H9 (cell line): ENCODE measurements at regions not wholly inside any gene's neighbourhood (a gene's known extent, or its start where the extent isn't known, plus 50 kb on each side); places are given as distances from the start of the nearest gene placed in this dataset.

Source experiments
- DNase-seq: peaks from one replicate; pipeline ENCODE4 v3.0.0-alpha.2; 2017
- H2AFZ ChIP-seq: one replicate; pipeline ENCODE4 v1.6.1; 2013; ENCODE audit warnings: mild to moderate bottlenecking, low read length, control low read depth, moderate library complexity
- H2AK5ac ChIP-seq: 2 replicates; pipeline ENCODE4 v1.6.1; 2013; ENCODE audit warnings: low read length, control low read depth, mixed read lengths; ENCODE audit not compliant: insufficient read length
- H2BK120ac ChIP-seq: one replicate; pipeline ENCODE4 v1.6.1; 2013; ENCODE audit warnings: low read depth, mild to moderate bottlenecking, low read length, control low read depth, inconsistent platforms; ENCODE audit not compliant: poor library complexity, severe bottlenecking
- H2BK12ac ChIP-seq: 2 replicates; pipeline ENCODE4 v1.6.1; 2013; ENCODE audit warnings: low read length, control low read depth, mixed read lengths, low read depth; ENCODE audit not compliant: insufficient read length
- H2BK15ac ChIP-seq: 2 replicates; pipeline ENCODE4 v1.6.1; 2013; ENCODE audit warnings: low read depth, low read length, control low read depth
- H2BK20ac ChIP-seq: one replicate; pipeline ENCODE4 v1.6.1; 2013; ENCODE audit warnings: low read depth, mild to moderate bottlenecking, low read length, control low read depth, inconsistent platforms; ENCODE audit not compliant: poor library complexity, severe bottlenecking
- H2BK5ac ChIP-seq: 2 replicates; pipeline ENCODE4 v1.6.1; 2013; ENCODE audit warnings: low read length, control low read depth, mixed read lengths; ENCODE audit not compliant: insufficient read length
- H3K14ac ChIP-seq: 2 replicates; pipeline ENCODE4 v1.6.1; 2013; ENCODE audit warnings: low read length, control low read depth; ENCODE audit not compliant: insufficient read depth
- H3K18ac ChIP-seq: 2 replicates; pipeline ENCODE4 v1.6.1; 2013; ENCODE audit warnings: low read depth, mild to moderate bottlenecking, mixed read lengths, low read length, control low read depth; ENCODE audit not compliant: insufficient read length
- H3K23ac ChIP-seq: 2 replicates; pipeline ENCODE4 v1.6.1; 2013; ENCODE audit warnings: low read length, control low read depth, mixed read lengths, low read depth; ENCODE audit not compliant: insufficient read length
- H3K23me2 ChIP-seq: 2 replicates; pipeline ENCODE4 v1.6.1; 2013; ENCODE audit warnings: low read depth, mild to moderate bottlenecking, mixed read lengths, low read length, control low read depth; ENCODE audit not compliant: insufficient read length, poor library complexity, severe bottlenecking
- H3K27ac ChIP-seq: 2 replicates; pipeline ENCODE4 v1.5.1; 2013; ENCODE audit warnings: low read length, control low read depth, mixed read lengths, low read depth; ENCODE audit not compliant: insufficient read length
- H3K27me3 ChIP-seq: 2 replicates; pipeline ENCODE4 v1.6.1; 2013; ENCODE audit warnings: low read length, control low read depth, inconsistent platforms; ENCODE audit not compliant: insufficient read depth
- H3K4ac ChIP-seq: 2 replicates; pipeline ENCODE4 v1.6.1; 2013; ENCODE audit warnings: low read depth, mild to moderate bottlenecking, control low read depth, inconsistent platforms, low read length, moderate library complexity
- H3K4me1 ChIP-seq: 2 replicates; pipeline ENCODE4 v1.6.1; 2013; ENCODE audit warnings: low read length, control low read depth, inconsistent platforms; ENCODE audit not compliant: insufficient read depth
- H3K4me2 ChIP-seq: 2 replicates; pipeline ENCODE4 v1.6.1; 2013; ENCODE audit warnings: low read length, control low read depth, mixed read lengths; ENCODE audit not compliant: insufficient read length, insufficient read depth
- H3K56ac ChIP-seq: 2 replicates; pipeline ENCODE4 v1.6.1; 2013; ENCODE audit warnings: low read depth, mild to moderate bottlenecking, mixed read lengths, low read length, control low read depth; ENCODE audit not compliant: insufficient read length
- H3K79me1 ChIP-seq: 2 replicates; pipeline ENCODE4 v1.6.1; 2013; ENCODE audit warnings: low read depth, mild to moderate bottlenecking, moderate library complexity, low read length, control low read depth, inconsistent platforms; ENCODE audit not compliant: insufficient read depth, poor library complexity, severe bottlenecking
- H3K79me2 ChIP-seq: 2 replicates; pipeline ENCODE4 v1.6.1; 2013; ENCODE audit warnings: low read length, control low read depth, inconsistent platforms; ENCODE audit not compliant: insufficient read depth
- H3K9ac ChIP-seq: 2 replicates; pipeline ENCODE4 v1.6.1; 2013; ENCODE audit warnings: low read length, control low read depth, mixed read lengths; ENCODE audit not compliant: insufficient read length; ENCODE audit errors: extremely low read depth
- H3K9me3 ChIP-seq: one replicate; pipeline ENCODE4 v1.6.1; 2013; ENCODE audit warnings: low read depth, low read length, inconsistent platforms; ENCODE audit not compliant: control insufficient read depth
- H3T11ph ChIP-seq: one replicate; pipeline ENCODE4 v1.6.1; 2013; ENCODE audit warnings: mild to moderate bottlenecking, low read length, control low read depth, inconsistent platforms
- H4K20me1 ChIP-seq: one replicate; pipeline ENCODE4 v1.6.1; 2013; ENCODE audit not compliant: control insufficient read depth, insufficient read length, insufficient read depth
- H4K5ac ChIP-seq: 2 replicates; pipeline ENCODE4 v1.6.1; 2013; ENCODE audit warnings: low read depth, mild to moderate bottlenecking, mixed read lengths, low read length, control low read depth; ENCODE audit not compliant: insufficient read length
- H4K8ac ChIP-seq: replicated peaks from 2 replicates; pipeline ENCODE4 v1.6.1; 2013; ENCODE audit warnings: low read length, control low read depth, mixed read lengths, low read depth; ENCODE audit not compliant: insufficient read length
- H4K91ac ChIP-seq: 2 replicates; pipeline ENCODE4 v1.6.1; 2013; ENCODE audit warnings: low read depth, mild to moderate bottlenecking, moderate library complexity, mixed read lengths, low read length, control low read depth; ENCODE audit not compliant: insufficient read length
- H3K27ac Mint-ChIP-seq, 3 experiments: 2 replicates in 2 of 3; 3 replicates in 1 of 3; pipeline ENCODE4 v1.8.0; 2020 to 2021; ENCODE audit warnings: mixed read lengths in 3 of 3, mild to moderate bottlenecking in 1 of 3, moderate library complexity in 1 of 3
- H3K27me3 Mint-ChIP-seq: 2 replicates; pipeline ENCODE4 v1.8.0; 2021; ENCODE audit warnings: low read depth, mild to moderate bottlenecking, moderate library complexity, mixed read lengths
- H3K36me3 Mint-ChIP-seq, 3 experiments: 2 replicates in 2 of 3; 3 replicates in 1 of 3; pipeline ENCODE4 v1.8.0; 2020 to 2021; ENCODE audit warnings: low read depth in 3 of 3, mixed read lengths in 3 of 3; ENCODE audit not compliant: insufficient read depth in 1 of 3
- H3K4me1 Mint-ChIP-seq, 2 experiments: 2 replicates each; pipeline ENCODE4 v1.8.0; 2020; ENCODE audit warnings: mixed read lengths in 2 of 2
- H3K4me3 Mint-ChIP-seq, 2 experiments: 2 replicates in 1 of 2; 3 replicates in 1 of 2; pipeline ENCODE4 v1.8.0; 2020 to 2021; ENCODE audit warnings: mild to moderate bottlenecking in 2 of 2, mixed read lengths in 2 of 2, moderate library complexity in 1 of 2
- H3K9me3 Mint-ChIP-seq, 2 experiments: 2 replicates in 1 of 2; 3 replicates in 1 of 2; pipeline ENCODE4 v1.8.0; 2020; ENCODE audit warnings: mild to moderate bottlenecking in 2 of 2, mixed read lengths in 2 of 2, moderate library complexity in 1 of 2
- CTCF ChIP-seq: fragments of 200-600 bp; sonication (generic); conservative IDR thresholded peaks from 3 replicates; pipeline ENCODE4 v1.8.0; 2021; ENCODE audit warnings: antibody characterized with exemption, mild to moderate bottlenecking
- WGBS: extraction: QIAGEN DNeasy Blood & Tissue Kit; methylation state at CpG from one replicate; pipeline ENCODE4 v1.1.7; 2013; ENCODE audit warnings: missing lambda C conversion rate, low lambda C conversion rate, mixed read lengths; ENCODE audit not compliant: insufficient read length; ENCODE audit errors: extremely low coverage; 5-methylcytosine and 5-hydroxymethylcytosine counted together

GRCh38 chr11:90344546-90344945 lies 121.7 kb upstream of the CHORDC1 start:
- no peak overlapping the region for H2BK12ac ChIP-seq
- H2AFZ ChIP-seq: no peak overlapping the region
- H4K20me1 ChIP-seq: no peaks in the 10 kb centered on the region
- no peak overlapping the region for H3T11ph ChIP-seq
- Mint-ChIP-seq H3K9me3 (no peaks in the 10 kb centered on the region), H3K4me1 (peaks cover 3% of the 10 kb centered on the region in 2 experiments; a peak in 3 of 4 replicates), H3K27me3 (no peaks in the 10 kb centered on the region), H3K4me3 (no peak overlapping the region), H3K36me3 (no peaks in the 10 kb centered on the region), H3K27ac (no peak overlapping the region)
- WGBS: no CpG with 5 or more reads among the region's 4 CpGs
- H3K79me1 ChIP-seq: no peaks in the 10 kb centered on the region
- DNase-seq: no peak
- H3K27ac ChIP-seq: no peak overlapping the region
- no peak overlapping the region for H3K14ac ChIP-seq
- no peak overlapping the region for H2BK20ac ChIP-seq
- H3K9ac ChIP-seq: no peak overlapping the region
- no peak overlapping the region for H3K56ac ChIP-seq
- H3K23ac ChIP-seq: no peak overlapping the region
- H3K27me3 ChIP-seq: no peaks in the 10 kb centered on the region
- no peak overlapping the region for H2BK120ac ChIP-seq
- no peak overlapping the region for H3K4ac ChIP-seq
- no peak overlapping the region for H3K18ac ChIP-seq
- H2BK5ac ChIP-seq: no peak overlapping the region
- H3K9me3 ChIP-seq: no peaks in the 10 kb centered on the region
- H2AK5ac ChIP-seq: no peak overlapping the region
- H3K4me1 ChIP-seq: no peaks in the 10 kb centered on the region
- no peak overlapping the region for H3K4me2 ChIP-seq
- H4K5ac ChIP-seq: no peak overlapping the region
- H2BK15ac ChIP-seq: no peak overlapping the region
- H4K8ac ChIP-seq: no peak overlapping the region
- H3K23me2 ChIP-seq: no peaks in the 10 kb centered on the region
- no peak for TF ChIP-seq CTCF
- no peak overlapping the region for H4K91ac ChIP-seq
- no peaks in the 10 kb centered on the region for H3K79me2 ChIP-seq
